Neuronal stem cell (in vitro differentiated cells): ENCODE measurements at regions not wholly inside any gene's neighbourhood (a gene's known extent, or its start where the extent isn't known, plus 50 kb on each side); places are given as distances from the start of the nearest gene placed in this dataset.
A peak's percentile ranks its signal among the peaks of the same experiment; 100 is the strongest.

Experiments
- DNase-seq: peaks from one replicate; pipeline ENCODE4 v3.0.0-alpha.2; 2013; ENCODE audit warnings: low spot score
- H2AFZ ChIP-seq: one replicate; pipeline ENCODE4 v1.6.1; 2013; ENCODE audit warnings: mild to moderate bottlenecking, low read length, inconsistent platforms
- H2AK5ac ChIP-seq: 2 replicates; pipeline ENCODE4 v1.6.1; 2013; ENCODE audit warnings: low read depth, mild to moderate bottlenecking, inconsistent platforms, low read length, moderate library complexity, mixed read lengths
- H2BK120ac ChIP-seq: 2 replicates; pipeline ENCODE4 v1.6.1; 2013; ENCODE audit warnings: low read depth, mild to moderate bottlenecking, inconsistent platforms, low read length, moderate library complexity, mixed read lengths
- H2BK12ac ChIP-seq: one replicate; pipeline ENCODE4 v1.6.1; 2013; ENCODE audit warnings: low read length, inconsistent platforms
- H2BK15ac ChIP-seq: 2 replicates; pipeline ENCODE4 v1.6.1; 2013; ENCODE audit warnings: mild to moderate bottlenecking, low read length, inconsistent platforms, mixed read lengths
- H2BK5ac ChIP-seq: one replicate; pipeline ENCODE4 v1.6.1; 2013; ENCODE audit warnings: inconsistent platforms, mild to moderate bottlenecking, low read length, moderate library complexity
- H3K14ac ChIP-seq: one replicate; pipeline ENCODE4 v1.6.1; 2013; ENCODE audit warnings: low read length, inconsistent platforms
- H3K18ac ChIP-seq: 2 replicates; pipeline ENCODE4 v1.6.1; 2013; ENCODE audit warnings: low read length, inconsistent platforms
- H3K23ac ChIP-seq: 2 replicates; pipeline ENCODE4 v1.6.1; 2013; ENCODE audit warnings: low read depth, mild to moderate bottlenecking, mixed read lengths, low read length, inconsistent platforms; ENCODE audit not compliant: poor library complexity
- H3K27ac ChIP-seq: replicated peaks from 3 replicates; pipeline ENCODE4 v1.5.1; 2013; ENCODE audit warnings: low read length, inconsistent platforms
- H3K27me3 ChIP-seq, 3 experiments: 2 replicates each; pipeline ENCODE4 v1.6.1; 2013; ENCODE audit warnings: low read length in 3 of 3, mild to moderate bottlenecking in 2 of 3, inconsistent platforms in 1 of 3, low read depth in 1 of 3, mixed read lengths in 1 of 3, moderate library complexity in 1 of 3; ENCODE audit not compliant: control insufficient read depth in 3 of 3, insufficient read depth in 3 of 3
- H3K36me3 ChIP-seq, 2 donors: replicated peaks in 1 of 2; 2 replicates each; pipeline ENCODE4 v1.6.1; 2013; ENCODE audit warnings: low read length in 2 of 2; ENCODE audit not compliant: control insufficient read depth in 2 of 2, insufficient read depth in 2 of 2
- H3K4ac ChIP-seq: 2 replicates; pipeline ENCODE4 v1.6.1; 2013; ENCODE audit warnings: inconsistent platforms, mild to moderate bottlenecking, low read length, moderate library complexity
- H3K4me1 ChIP-seq, 2 donors: 1 replicate in 1 of 2; 2 replicates in 1 of 2; pipeline ENCODE4 v1.6.1; 2013; ENCODE audit warnings: low read length in 2 of 2, low read depth in 1 of 2; ENCODE audit not compliant: control insufficient read depth in 2 of 2, insufficient read depth in 1 of 2
- H3K4me2 ChIP-seq: one replicate; pipeline ENCODE4 v1.6.1; 2013; ENCODE audit warnings: mild to moderate bottlenecking, low read length, inconsistent platforms; ENCODE audit not compliant: insufficient read depth, poor library complexity, severe bottlenecking
- H3K4me3 ChIP-seq, 2 donors: 2 replicates each; pipeline ENCODE4 v1.5.1; 2013; ENCODE audit warnings: low read length in 2 of 2, mild to moderate bottlenecking in 2 of 2, inconsistent platforms in 1 of 2, moderate library complexity in 1 of 2
- H3K79me1 ChIP-seq: one replicate; pipeline ENCODE4 v1.6.1; 2013; ENCODE audit warnings: low read depth, mild to moderate bottlenecking, inconsistent platforms, low read length, moderate library complexity
- H3K9ac ChIP-seq: one replicate; pipeline ENCODE4 v1.6.1; 2013; ENCODE audit warnings: mild to moderate bottlenecking, low read depth, low read length, inconsistent platforms; ENCODE audit not compliant: poor library complexity
- H3K9me3 ChIP-seq, 2 donors: replicated peaks in 1 of 2; 2 replicates each; pipeline versions ENCODE3 to v1.6.1; 2013; ENCODE audit warnings: low read length in 2 of 2, mild to moderate bottlenecking in 2 of 2, inconsistent platforms in 1 of 2, low read depth in 1 of 2, mixed read lengths in 1 of 2, moderate library complexity in 1 of 2; ENCODE audit not compliant: control insufficient read depth in 2 of 2, insufficient read depth in 1 of 2
- H4K8ac ChIP-seq: one replicate; pipeline ENCODE4 v1.6.1; 2013; ENCODE audit warnings: low read depth, mild to moderate bottlenecking, inconsistent platforms, low read length, moderate library complexity
- H4K91ac ChIP-seq: one replicate; pipeline ENCODE4 v1.6.1; 2013; ENCODE audit warnings: low read length, low read depth, mild to moderate bottlenecking, inconsistent platforms; ENCODE audit not compliant: poor library complexity
- WGBS, 2 donors: extraction: QIAGEN DNeasy Blood & Tissue Kit; methylation state at CpG; one replicate each; pipeline ENCODE4 v1.1.7; 2013; ENCODE audit warnings: missing lambda C conversion rate in 2 of 2, mixed read lengths in 1 of 2; ENCODE audit not compliant: insufficient read length in 2 of 2, insufficient replicate concordance in 1 of 2; ENCODE audit errors: extremely low coverage in 2 of 2; 5-methylcytosine and 5-hydroxymethylcytosine counted together

DNA sequence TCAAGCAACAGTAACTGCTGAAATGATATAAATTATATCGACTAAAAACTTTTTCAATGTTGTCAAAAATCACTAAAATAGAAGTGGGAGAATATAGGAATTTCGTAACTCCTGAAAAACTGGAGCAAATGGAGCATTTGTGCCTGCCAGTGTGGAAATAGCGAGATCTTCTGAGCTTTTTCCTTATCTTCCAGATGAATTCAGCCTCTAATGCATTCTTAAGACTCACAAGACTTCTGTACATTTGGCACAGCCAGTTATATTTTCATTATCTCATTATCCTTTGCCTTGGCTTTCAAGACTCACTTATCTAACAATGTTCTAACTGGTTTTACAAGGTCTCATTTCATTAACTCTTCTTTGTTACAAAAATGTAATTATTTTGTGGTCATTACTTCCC lies 252.4 kb downstream of the GXYLT1 start:
- WGBS, 2 donors: no CpG with 5 or more reads among the region's 3 CpGs
- Histone ChIP-seq H3K4me3 (no peak overlapping the region), H3K4ac (no peak overlapping the region), H3K27me3 (no peaks in the 10 kb centered on the region), H3K4me1 (no peaks in the 10 kb centered on the region), H3K4me2 (no peak overlapping the region), H3K36me3 (no peaks in the 10 kb centered on the region), H3K79me1 (no peaks in the 10 kb centered on the region), H2BK12ac (no peak overlapping the region), H3K9me3 (no peaks in the 10 kb centered on the region), H3K18ac (no peak overlapping the region), H2BK120ac (no peak overlapping the region), H2BK15ac (no peak overlapping the region), H3K23ac (no peak overlapping the region), H3K27ac (no peak overlapping the region), H4K91ac (no peak overlapping the region), H3K14ac (no peak overlapping the region), H2AFZ (no peak overlapping the region), H3K9ac (no peak overlapping the region), H2AK5ac (no peak overlapping the region), H4K8ac (no peak overlapping the region), H2BK5ac (no peak overlapping the region)
- no peak for DNase-seq

- WGBS, 2 donors: no CpG with 5 or more reads among the region's 3 CpGs
- Histone ChIP-seq H3K4me3 (no peak overlapping the region), H4K91ac (no peak overlapping the region), H3K14ac (no peak overlapping the region), H3K23ac (no peak overlapping the region), H2BK120ac (no peak overlapping the region), H2BK15ac (no peak overlapping the region), H2BK12ac (no peak overlapping the region), H3K36me3 (no peaks in the 10 kb centered on the region), H3K27ac (no peak overlapping the region), H2AK5ac (no peak overlapping the region), H3K9ac (no peak overlapping the region), H3K27me3 (no peaks in the 10 kb centered on the region), H2AFZ (no peak overlapping the region), H3K4me1 (no peaks in the 10 kb centered on the region), H3K79me1 (no peaks in the 10 kb centered on the region), H3K9me3 (no peaks in the 10 kb centered on the region), H2BK5ac (no peak overlapping the region), H4K8ac (no peak overlapping the region), H3K4me2 (no peak overlapping the region), H3K18ac (no peak overlapping the region), H3K4ac (no peak overlapping the region)
- DNase-seq: no peak
These were observed 253.4 kb downstream of the GXYLT1 start for GRCh38 chr12:41891226-41891625.

DNA sequence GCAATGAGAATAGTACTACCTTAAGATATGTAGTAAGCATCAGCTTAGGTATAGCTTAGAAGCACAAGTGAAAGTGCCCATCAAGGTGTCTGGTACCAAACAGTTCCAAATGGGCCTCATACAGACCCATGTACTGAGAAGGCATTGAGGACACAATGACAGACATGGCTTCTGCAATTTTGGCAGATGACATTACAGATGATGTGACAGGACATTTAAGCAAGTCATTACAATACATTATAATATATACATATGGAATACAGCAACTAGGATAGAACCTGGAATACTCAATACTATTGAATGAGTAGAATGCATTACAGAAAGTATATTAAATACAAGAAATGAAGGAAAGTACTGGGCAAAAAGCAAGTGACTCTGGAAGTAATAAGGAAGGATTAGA lies 256.4 kb downstream of the GXYLT1 start:
- no peak overlapping the region for H4K91ac ChIP-seq
- H2BK120ac ChIP-seq: no peak overlapping the region
- DNase-seq: no peak
- no peaks in the 10 kb centered on the region for H3K79me1 ChIP-seq
- no peak overlapping the region for H3K4me2 ChIP-seq
- H2AK5ac ChIP-seq: no peak overlapping the region
- no peak overlapping the region for H2BK12ac ChIP-seq
- H3K9ac ChIP-seq: no peak overlapping the region
- no peak overlapping the region for H2AFZ ChIP-seq
- no peak overlapping the region for H2BK15ac ChIP-seq
- no peak overlapping the region for H3K23ac ChIP-seq
- no peak overlapping the region for H3K18ac ChIP-seq
- no peaks in the 10 kb centered on the region for H3K36me3 ChIP-seq
- no peak overlapping the region for H3K14ac ChIP-seq
- H3K9me3 ChIP-seq: no peaks in the 10 kb centered on the region
- H3K4me1 ChIP-seq: no peaks in the 10 kb centered on the region
- no peak overlapping the region for H3K4ac ChIP-seq
- H4K8ac ChIP-seq: no peak overlapping the region
- H3K27me3 ChIP-seq: no peaks in the 10 kb centered on the region
- H3K27ac ChIP-seq: no peak overlapping the region
- no peak overlapping the region for H3K4me3 ChIP-seq
- H2BK5ac ChIP-seq: no peak overlapping the region

GRCh38 chr12:41881891-41882805 lies 262.5 kb downstream of the GXYLT1 start:
- H3K27ac ChIP-seq: peak overlapping the region; percentile 21
- WGBS, 2 donors: no CpG with 5 or more reads among the region's 5 CpGs

More at GRCh38 chr12:41881891-41882805, 262.5 kb downstream of the GXYLT1 start:
- no peak overlapping the region for H4K8ac ChIP-seq
- no peak overlapping the region for H3K9ac ChIP-seq
- no peak overlapping the region for H3K4ac ChIP-seq
- H3K4me1 ChIP-seq: no peaks in the 10 kb centered on the region
- H2BK5ac ChIP-seq: no peak overlapping the region
- no peak overlapping the region for H2AK5ac ChIP-seq
- H2BK120ac ChIP-seq: no peak overlapping the region
- no peak overlapping the region for H3K18ac ChIP-seq
- no peak overlapping the region for H2AFZ ChIP-seq
- H3K9me3 ChIP-seq: no peaks in the 10 kb centered on the region
- no peak overlapping the region for H2BK12ac ChIP-seq
- H3K79me1 ChIP-seq: no peaks in the 10 kb centered on the region
- no peak overlapping the region for H4K91ac ChIP-seq
- no peak overlapping the region for H3K4me2 ChIP-seq
- H3K14ac ChIP-seq: no peak overlapping the region
- H3K36me3 ChIP-seq: no peaks in the 10 kb centered on the region
- no peak overlapping the region for H3K23ac ChIP-seq
- H3K27me3 ChIP-seq: no peaks in the 10 kb centered on the region
- H2BK15ac ChIP-seq: no peak overlapping the region
- no peak for DNase-seq
- no peak overlapping the region for H3K4me3 ChIP-seq
